H1 (cell line): ENCODE measurements at regions not wholly inside any gene's neighbourhood (a gene's known extent, or its start where the extent isn't known, plus 50 kb on each side); places are given as distances from the start of the nearest gene placed in this dataset.

Experiments
- JUN ChIP-seq: IDR thresholded peaks from 2 replicates; pipeline ENCODE4 v1.6.1; 2011; ENCODE audit warnings: low read depth, mild to moderate bottlenecking, improper control_type of control experiment, low read length
- RNF2 ChIP-seq: fragments of 200-900, 300-1000 bp; sonication (generic); IDR thresholded peaks from 2 replicates; pipeline ENCODE4 v1.7.1; 2016; ENCODE audit warnings: borderline replicate concordance, low read depth, mild to moderate bottlenecking, antibody characterized with exemption, low read length; ENCODE audit not compliant: poor library complexity, severe bottlenecking; ENCODE audit errors: missing control alignments
- SP1 ChIP-seq: IDR thresholded peaks from 2 replicates; pipeline ENCODE4 v1.6.1; 2011; ENCODE audit warnings: low read depth, low read length

DNA sequence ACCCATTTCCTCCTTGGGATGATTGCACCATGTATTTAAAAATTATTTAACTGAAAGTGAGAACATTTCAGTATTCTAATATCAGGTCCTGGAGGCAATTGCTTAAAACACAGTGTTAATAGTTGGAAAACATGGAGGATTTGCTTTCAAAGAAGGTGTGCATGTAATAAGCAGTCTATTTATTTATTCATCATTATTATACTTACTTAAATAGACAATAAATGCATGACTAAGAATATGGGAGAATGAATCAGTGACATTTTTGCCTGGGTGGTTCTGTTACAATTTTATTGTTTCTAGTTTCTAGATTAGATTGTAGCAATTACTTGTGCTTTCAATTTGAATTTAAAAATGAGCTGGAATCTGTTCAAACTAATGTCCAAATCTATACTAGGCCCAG is 145.5 kb downstream of the AREG start (continued):
- TF ChIP-seq JUN (no peak), RNF2 (no peak), SP1 (no peak)
